PC-9 (cell line): ENCODE measurements at regions not wholly inside any gene's neighbourhood (a gene's known extent, or its start where the extent isn't known, plus 50 kb on each side); places are given as distances from the start of the nearest gene placed in this dataset.

ENCODE experiments used
- BruUV-seq: library from RNA; stranded (reverse); fragments of 400-500 nt; replicated peaks from 2 replicates; lab custom pipeline; 2021; lab: Mats Ljungman, UMichigan
- CTCF ChIA-PET: fragments of 300-600 bp; sonication (Branson Sonifier 250); formaldehyde crosslinking; loops from one replicate; lab custom pipeline; 2022; ENCODE audit warnings: antibody characterized with exemption; lab: Charles Lee
- POLR2A ChIA-PET: fragments of 300-600 bp; sonication (Branson Sonifier 250); formaldehyde crosslinking; loops from one replicate; lab custom pipeline; 2022; ENCODE audit warnings: antibody characterized with exemption; ENCODE audit not compliant: unreplicated experiment; lab: Charles Lee
- DNase-seq, 2 experiments: peaks; one replicate each; pipeline versions ENCODE4 v3.0.0 to v3.0.0-alpha.2; 2015 to 2022; ENCODE audit warnings: mixed read lengths in 1 of 2
- H2AFZ ChIP-seq: fragments of 200-600 bp; sonication (generic); 2 replicates; pipeline ENCODE4 v1.8.1; 2017; ENCODE audit warnings: antibody characterized with exemption
- H3F3A ChIP-seq: fragments of 200-600 bp; sonication (generic); 2 replicates; pipeline ENCODE4 v1.8.1; 2017; ENCODE audit warnings: antibody characterized with exemption, mild to moderate bottlenecking, low read depth; ENCODE audit not compliant: insufficient read depth
- H3K27ac ChIP-seq: fragments of 200-600 bp; sonication (generic); 2 replicates; pipeline ENCODE4 v1.6.1; 2016; ENCODE audit warnings: mixed run types
- H3K27me3 ChIP-seq: fragments of 200-600 bp; sonication (generic); 2 replicates; pipeline ENCODE4 v1.6.1; 2016; ENCODE audit warnings: low read depth, mixed run types; ENCODE audit not compliant: insufficient read depth
- H3K36me3 ChIP-seq: fragments of 200-600 bp; sonication (generic); 2 replicates; pipeline ENCODE4 v1.6.1; 2016; ENCODE audit warnings: low read depth, mixed run types
- H3K4me1 ChIP-seq: fragments of 200-600 bp; sonication (generic); replicated peaks from 2 replicates; pipeline ENCODE4 v1.6.1; 2016; ENCODE audit warnings: mixed run types; ENCODE audit not compliant: insufficient read depth
- H3K4me2 ChIP-seq: fragments of 200-600 bp; sonication (generic); 2 replicates; pipeline ENCODE4 v1.6.1; 2017; ENCODE audit warnings: mixed run types
- H3K4me3 ChIP-seq: fragments of 200-600 bp; sonication (generic); 2 replicates; pipeline ENCODE4 v1.6.1; 2016; ENCODE audit warnings: mixed run types
- H3K79me2 ChIP-seq: fragments of 200-600 bp; sonication (generic); 2 replicates; pipeline ENCODE4 v1.6.1; 2017; ENCODE audit warnings: low read depth, mixed run types
- H3K9me2 ChIP-seq: fragments of 200-600 bp; sonication (generic); 2 replicates; pipeline ENCODE4 v1.8.1; 2017; ENCODE audit warnings: mild to moderate bottlenecking; ENCODE audit not compliant: insufficient read depth
- H3K9me3 ChIP-seq: fragments of 200-600 bp; sonication (generic); 2 replicates; pipeline ENCODE4 v1.8.1; 2016; ENCODE audit warnings: low read depth; ENCODE audit not compliant: insufficient read depth
- H4K20me1 ChIP-seq: fragments of 200-600 bp; sonication (generic); 2 replicates; pipeline ENCODE4 v1.8.1; 2017; ENCODE audit not compliant: insufficient read depth
- EZH2 ChIP-seq: fragments of 200-600 bp; sonication (generic); IDR thresholded peaks from 2 replicates; pipeline ENCODE4 v1.8.0; 2017; ENCODE audit warnings: antibody characterized with exemption, low read depth
- intact Hi-C: fragments of 100-400 bp; cut with micrococcal nuclease; formaldehyde crosslinking; loops from one replicate; pipeline ENCODE4 v1.10.0; 2022; ENCODE audit not compliant: unreplicated experiment
- TF ChIP-seq, protein P1 (sequence below): fragments of 200-600 bp; sonication (generic); conservative IDR thresholded peaks from 2 replicates; pipeline ENCODE4 v1.6.1; 2017; ENCODE audit warnings: mixed run types, antibody characterized with exemption, mild to moderate bottlenecking, moderate library complexity

DNA sequence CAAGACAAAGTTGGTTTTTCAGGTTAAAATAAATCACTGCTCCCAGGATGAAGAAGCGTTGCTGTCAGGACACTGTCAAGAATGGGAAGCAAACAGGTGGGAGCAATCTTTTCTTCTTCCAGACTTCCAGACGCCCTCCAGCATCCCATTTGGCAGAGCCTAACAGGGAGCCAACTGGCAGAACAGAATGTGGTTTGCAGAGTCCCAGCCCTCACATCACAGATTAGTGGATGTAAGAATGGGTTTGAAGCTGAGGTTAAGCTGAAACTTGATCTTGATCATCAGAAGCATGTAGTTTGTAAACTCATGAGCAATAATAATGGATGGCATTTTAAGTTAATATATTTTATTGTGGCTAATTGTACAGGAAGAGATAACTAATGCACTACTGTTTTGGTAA is 636.4 kb downstream of the SLC6A15 start:
- intact Hi-C loops, result no loop called here
- ChIA-PET CTCF (no interaction called here), POLR2A (no interaction called here)
- TF ChIP-seq, protein P1, sequence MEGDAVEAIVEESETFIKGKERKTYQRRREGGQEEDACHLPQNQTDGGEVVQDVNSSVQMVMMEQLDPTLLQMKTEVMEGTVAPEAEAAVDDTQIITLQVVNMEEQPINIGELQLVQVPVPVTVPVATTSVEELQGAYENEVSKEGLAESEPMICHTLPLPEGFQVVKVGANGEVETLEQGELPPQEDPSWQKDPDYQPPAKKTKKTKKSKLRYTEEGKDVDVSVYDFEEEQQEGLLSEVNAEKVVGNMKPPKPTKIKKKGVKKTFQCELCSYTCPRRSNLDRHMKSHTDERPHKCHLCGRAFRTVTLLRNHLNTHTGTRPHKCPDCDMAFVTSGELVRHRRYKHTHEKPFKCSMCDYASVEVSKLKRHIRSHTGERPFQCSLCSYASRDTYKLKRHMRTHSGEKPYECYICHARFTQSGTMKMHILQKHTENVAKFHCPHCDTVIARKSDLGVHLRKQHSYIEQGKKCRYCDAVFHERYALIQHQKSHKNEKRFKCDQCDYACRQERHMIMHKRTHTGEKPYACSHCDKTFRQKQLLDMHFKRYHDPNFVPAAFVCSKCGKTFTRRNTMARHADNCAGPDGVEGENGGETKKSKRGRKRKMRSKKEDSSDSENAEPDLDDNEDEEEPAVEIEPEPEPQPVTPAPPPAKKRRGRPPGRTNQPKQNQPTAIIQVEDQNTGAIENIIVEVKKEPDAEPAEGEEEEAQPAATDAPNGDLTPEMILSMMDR, result no peak
- TF ChIP-seq EZH2, result no peak
- Histone ChIP-seq H3F3A (no peaks in the 10 kb centered on the region), H3K4me1 (no peaks in the 10 kb centered on the region), H2AFZ (no peak overlapping the region), H4K20me1 (no peaks in the 10 kb centered on the region), H3K9me2 (no peaks in the 10 kb centered on the region), H3K27ac (no peak overlapping the region), H3K27me3 (no peaks in the 10 kb centered on the region), H3K4me3 (no peak overlapping the region), H3K36me3 (no peaks in the 10 kb centered on the region), H3K79me2 (no peaks in the 10 kb centered on the region), H3K9me3 (no peaks in the 10 kb centered on the region), H3K4me2 (no peak overlapping the region)
- BruUV-seq, result no TSS peak
- DNase-seq, result no peak

DNA sequence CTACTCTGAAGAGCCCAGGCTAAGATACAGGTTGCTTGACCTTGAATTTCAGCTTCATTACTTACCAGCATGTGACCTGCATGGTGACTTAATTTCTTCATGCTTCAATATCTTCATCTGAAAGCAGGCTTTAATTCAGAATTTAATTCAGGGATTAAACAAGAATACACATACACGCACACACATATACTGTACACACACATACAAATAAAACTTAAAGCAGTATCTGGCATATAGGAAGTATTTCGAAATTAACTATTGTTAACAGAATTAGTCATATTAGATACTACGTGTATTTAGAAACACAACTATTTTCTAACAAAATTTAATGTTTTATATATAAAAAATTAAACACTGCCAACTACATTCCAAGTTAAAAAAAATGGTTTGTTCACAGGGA is 640.3 kb downstream of the SLC6A15 start:
- Histone ChIP-seq H3K4me2 (no peak overlapping the region), H3K4me3 (no peak overlapping the region), H3K27ac (no peak overlapping the region), H4K20me1 (no peaks in the 10 kb centered on the region), H2AFZ (no peak overlapping the region), H3K9me3 (no peaks in the 10 kb centered on the region), H3K79me2 (no peaks in the 10 kb centered on the region), H3K27me3 (no peaks in the 10 kb centered on the region), H3K36me3 (no peaks in the 10 kb centered on the region), H3K4me1 (no peaks in the 10 kb centered on the region), H3F3A (no peaks in the 10 kb centered on the region), H3K9me2 (no peaks in the 10 kb centered on the region)
- TF ChIP-seq, protein P1, result no peak
- no peak for TF ChIP-seq EZH2
- intact Hi-C loops, result no loop called here
- CTCF ChIA-PET, result no interaction called here
- BruUV-seq, result no TSS peak
- POLR2A ChIA-PET, result no interaction called here
- DNase-seq, result no peak

DNA sequence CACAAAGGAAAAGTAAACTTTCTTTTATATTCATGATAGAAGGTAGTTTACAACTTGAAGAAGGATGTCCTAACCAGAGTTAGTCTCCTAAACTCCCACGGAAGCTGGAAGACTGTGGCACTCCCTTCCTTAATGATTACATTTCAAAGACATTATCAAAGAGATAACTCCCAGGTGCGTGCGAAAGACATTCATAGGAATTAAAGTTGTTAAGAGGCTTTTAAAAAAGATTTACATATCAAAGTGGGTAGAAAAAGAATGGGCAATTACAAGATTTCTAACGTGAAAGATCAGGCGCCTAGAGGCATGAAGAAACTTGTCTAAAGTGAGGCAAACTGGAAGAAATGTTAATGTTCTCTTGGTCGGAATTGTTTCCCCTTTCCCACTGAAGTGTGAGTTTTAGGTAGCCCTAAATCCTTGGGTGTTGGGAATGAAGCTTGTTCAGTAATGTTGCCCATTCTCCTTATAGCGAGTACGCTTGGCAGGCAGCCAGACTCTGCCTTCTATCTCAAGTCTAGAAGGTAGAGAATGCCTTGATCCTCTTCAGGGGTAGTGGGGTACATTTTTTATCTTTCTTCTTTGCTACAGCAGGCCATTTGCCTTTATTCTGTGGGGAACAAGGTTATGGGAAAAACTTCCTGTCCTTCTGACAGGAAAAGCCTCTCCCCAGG is 642.0 kb downstream of the SLC6A15 start:
- Histone ChIP-seq H3F3A (no peaks in the 10 kb centered on the region), H3K9me3 (no peaks in the 10 kb centered on the region), H4K20me1 (no peaks in the 10 kb centered on the region), H3K9me2 (no peaks in the 10 kb centered on the region), H3K27me3 (no peaks in the 10 kb centered on the region), H3K4me2 (no peak overlapping the region), H3K4me3 (no peak overlapping the region), H3K4me1 (no peaks in the 10 kb centered on the region), H2AFZ (no peak overlapping the region), H3K27ac (no peak overlapping the region), H3K79me2 (no peaks in the 10 kb centered on the region), H3K36me3 (no peaks in the 10 kb centered on the region)
- TF ChIP-seq EZH2, result no peak
- TF ChIP-seq, protein P1, result no peak
- DNase-seq, result no peak
- ChIA-PET CTCF (no interaction called here), POLR2A (no interaction called here)
- no TSS peak for BruUV-seq
- intact Hi-C loops, result no loop called here
